DND-41 (cell line): ENCODE measurements at regions not wholly inside any gene's neighbourhood (a gene's known extent, or its start where the extent isn't known, plus 50 kb on each side); places are given as distances from the start of the nearest gene placed in this dataset.

Source experiments
- EZH2 ChIP-seq: IDR thresholded peaks from 3 replicates; pipeline ENCODE4 v1.6.1; 2012; ENCODE audit warnings: borderline replicate concordance, low read depth, mild to moderate bottlenecking, moderate library complexity, low read length, inconsistent platforms; ENCODE audit not compliant: severe bottlenecking
- TF ChIP-seq, protein P1 (sequence below): IDR thresholded peaks from 2 replicates; pipeline ENCODE4 v1.5.1; 2012; ENCODE audit warnings: borderline replicate concordance, low read length, moderate library complexity, mild to moderate bottlenecking; ENCODE audit not compliant: poor library complexity, severe bottlenecking; ENCODE audit errors: extremely low read depth

DNA sequence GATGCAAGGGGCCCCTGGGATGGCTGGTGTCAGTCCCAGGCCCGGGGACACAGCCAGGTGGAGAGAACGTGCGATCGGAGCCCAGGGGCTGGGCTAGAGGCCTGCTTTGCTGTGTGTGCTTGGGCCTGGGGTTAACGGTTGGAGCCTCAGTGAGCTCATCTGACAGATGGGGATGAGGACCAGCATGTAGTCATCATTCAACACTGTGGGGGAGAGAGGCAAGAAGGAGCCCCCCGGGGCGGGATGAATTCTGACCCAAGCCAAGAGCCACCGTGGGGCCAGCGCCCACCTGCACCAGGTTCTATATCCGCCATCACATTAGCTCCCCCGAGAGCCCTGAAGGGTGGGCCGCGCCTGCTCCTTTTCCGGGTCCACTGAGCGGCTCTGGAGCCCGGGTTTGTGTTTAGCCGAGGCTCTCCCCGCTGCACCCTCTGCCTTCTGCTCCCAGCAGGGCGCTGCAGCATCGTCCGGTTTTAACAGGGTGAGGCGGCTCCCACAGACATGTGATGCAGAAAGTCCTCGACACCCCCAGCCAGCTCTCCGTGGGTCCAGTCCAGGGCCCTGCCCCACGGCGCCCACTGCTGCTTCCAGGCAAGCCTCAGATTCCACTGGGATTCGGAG lies 365.7 kb downstream of the SEC14L1 start:
- TF ChIP-seq, protein P1, sequence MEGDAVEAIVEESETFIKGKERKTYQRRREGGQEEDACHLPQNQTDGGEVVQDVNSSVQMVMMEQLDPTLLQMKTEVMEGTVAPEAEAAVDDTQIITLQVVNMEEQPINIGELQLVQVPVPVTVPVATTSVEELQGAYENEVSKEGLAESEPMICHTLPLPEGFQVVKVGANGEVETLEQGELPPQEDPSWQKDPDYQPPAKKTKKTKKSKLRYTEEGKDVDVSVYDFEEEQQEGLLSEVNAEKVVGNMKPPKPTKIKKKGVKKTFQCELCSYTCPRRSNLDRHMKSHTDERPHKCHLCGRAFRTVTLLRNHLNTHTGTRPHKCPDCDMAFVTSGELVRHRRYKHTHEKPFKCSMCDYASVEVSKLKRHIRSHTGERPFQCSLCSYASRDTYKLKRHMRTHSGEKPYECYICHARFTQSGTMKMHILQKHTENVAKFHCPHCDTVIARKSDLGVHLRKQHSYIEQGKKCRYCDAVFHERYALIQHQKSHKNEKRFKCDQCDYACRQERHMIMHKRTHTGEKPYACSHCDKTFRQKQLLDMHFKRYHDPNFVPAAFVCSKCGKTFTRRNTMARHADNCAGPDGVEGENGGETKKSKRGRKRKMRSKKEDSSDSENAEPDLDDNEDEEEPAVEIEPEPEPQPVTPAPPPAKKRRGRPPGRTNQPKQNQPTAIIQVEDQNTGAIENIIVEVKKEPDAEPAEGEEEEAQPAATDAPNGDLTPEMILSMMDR: no peak
- no peak for TF ChIP-seq EZH2
